ENCODE measurements at regions not wholly inside any gene's neighbourhood (a gene's known extent, or its start where the extent isn't known, plus 50 kb on each side); places are given as distances from the start of the nearest gene placed in this dataset.

DNA sequence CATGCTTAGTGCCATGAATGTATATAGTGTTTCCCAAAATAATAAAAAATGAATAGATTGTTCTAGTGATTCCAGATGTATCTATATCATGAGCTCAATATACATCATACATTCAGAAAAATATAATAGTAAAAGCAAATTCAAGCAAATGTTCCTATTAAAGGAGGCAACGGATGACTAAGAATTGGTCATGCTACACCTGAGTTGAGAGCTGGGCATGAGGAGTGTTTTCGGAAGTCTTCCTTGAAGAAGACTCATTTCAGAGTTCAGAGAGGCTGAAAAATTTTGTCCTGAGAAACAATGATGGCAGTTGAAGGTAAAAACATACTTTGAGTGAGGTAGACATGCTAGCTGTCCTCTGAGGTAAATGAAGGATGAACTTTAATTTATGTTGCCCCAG is 79.3 kb upstream of the IL1RAPL2 start:
- TF ChIP-seq EP300 (IDR thresholded peaks at IDR 0.05; ENCODE audit: borderline replicate concordance in 1 of 2, low read depth in 2 of 2, low read length in 2 of 2) (no peak), KDM5A (IDR thresholded peaks at IDR 0.05; ENCODE audit: low read length) (no peak), GABPA (IDR thresholded peaks at IDR 0.05; ENCODE audit: borderline replicate concordance, insufficient read depth, low read length) (no peak)
- TF ChIP-seq, protein P1, sequence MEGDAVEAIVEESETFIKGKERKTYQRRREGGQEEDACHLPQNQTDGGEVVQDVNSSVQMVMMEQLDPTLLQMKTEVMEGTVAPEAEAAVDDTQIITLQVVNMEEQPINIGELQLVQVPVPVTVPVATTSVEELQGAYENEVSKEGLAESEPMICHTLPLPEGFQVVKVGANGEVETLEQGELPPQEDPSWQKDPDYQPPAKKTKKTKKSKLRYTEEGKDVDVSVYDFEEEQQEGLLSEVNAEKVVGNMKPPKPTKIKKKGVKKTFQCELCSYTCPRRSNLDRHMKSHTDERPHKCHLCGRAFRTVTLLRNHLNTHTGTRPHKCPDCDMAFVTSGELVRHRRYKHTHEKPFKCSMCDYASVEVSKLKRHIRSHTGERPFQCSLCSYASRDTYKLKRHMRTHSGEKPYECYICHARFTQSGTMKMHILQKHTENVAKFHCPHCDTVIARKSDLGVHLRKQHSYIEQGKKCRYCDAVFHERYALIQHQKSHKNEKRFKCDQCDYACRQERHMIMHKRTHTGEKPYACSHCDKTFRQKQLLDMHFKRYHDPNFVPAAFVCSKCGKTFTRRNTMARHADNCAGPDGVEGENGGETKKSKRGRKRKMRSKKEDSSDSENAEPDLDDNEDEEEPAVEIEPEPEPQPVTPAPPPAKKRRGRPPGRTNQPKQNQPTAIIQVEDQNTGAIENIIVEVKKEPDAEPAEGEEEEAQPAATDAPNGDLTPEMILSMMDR (IDR thresholded peaks at IDR 0.05; ENCODE audit: control extremely low read depth in 1 of 3, insufficient read depth in 1 of 3, low read depth in 1 of 3, low read length in 3 of 3): no peak

Measured in H1 (cell line).